Ovary (tissue), 7 donors: ENCODE measurements at regions not wholly inside any gene's neighbourhood (a gene's known extent, or its start where the extent isn't known, plus 50 kb on each side); places are given as distances from the start of the nearest gene placed in this dataset.

Source experiments
- DNase-seq, 5 donors: peaks; one replicate each; pipeline ENCODE4 v3.0.0-alpha.2; 2019 to 2020
- H3K27ac ChIP-seq, 2 donors: fragments of 200-600 bp; one replicate each; pipeline versions ENCODE4 v1.5.1 to v1.8.0; 2019 to 2022
- H3K27me3 ChIP-seq: fragments of 200-600 bp; one replicate; pipeline ENCODE4 v1.8.0; 2022
- H3K36me3 ChIP-seq: fragments of 200-600 bp; sonication (generic); one replicate; pipeline ENCODE4 v1.5.1; 2019
- H3K4me1 ChIP-seq: one replicate; pipeline ENCODE4 v1.8.1; 2013; ENCODE audit warnings: mild to moderate bottlenecking, moderate library complexity; ENCODE audit not compliant: insufficient read depth
- H3K4me3 ChIP-seq: fragments of 200-600 bp; sonication (generic); one replicate; pipeline ENCODE4 v1.5.1; 2017
- H3K9me3 ChIP-seq, 2 donors: fragments of 200-600 bp in 1 of 2; sonication (generic) in 1 of 2; one replicate each; pipeline versions ENCODE4 v1.5.1 to v1.8.1; 2013 to 2019; ENCODE audit warnings: mild to moderate bottlenecking in 1 of 2, moderate library complexity in 1 of 2
- CTCF ChIP-seq, 3 donors: fragments of 450-650 bp in 2 of 3; fragments of 200-600 bp in 1 of 3; IDR thresholded peaks; one replicate each; pipeline versions ENCODE4 v1.5.1 to v1.8.0; 2016 to 2022; ENCODE audit warnings: antibody characterized with exemption in 3 of 3, mild to moderate bottlenecking in 1 of 3
- EP300 ChIP-seq: sonication (generic); formaldehyde crosslinking; IDR thresholded peaks from one replicate; pipeline ENCODE4 v1.6.1; 2017; ENCODE audit warnings: antibody characterized with exemption
- POLR2A ChIP-seq: fragments of 450-650 bp; IDR thresholded peaks from one replicate; pipeline ENCODE4 v1.6.1; 2017; ENCODE audit warnings: antibody characterized with exemption, mild to moderate bottlenecking, moderate library complexity
- WGBS, 3 donors: extraction: QIAGEN DNeasy Blood & Tissue Kit in 1 of 3; methylation state at CpG; one replicate each; pipeline versions ENCODE4 v1.1.5 to v1.1.7; 2013 to 2017; 5-methylcytosine and 5-hydroxymethylcytosine counted together
- intact Hi-C, 4 donors: fragments of 100-400 bp; cut with DNase I; formaldehyde crosslinking; loops; one replicate each; pipeline versions ENCODE4 v1.11.0 to v1.15.1; 2022 to 2023
- donor health status: DM: no; HTN: no; CAD: no; lungs with moderate emphysema.
- donor health status: DM: no; HTN: no; CAD: no.
- donor health status: Bipolar disorder and iron deficiency.
- donor health status: DM: no; HTN: no; CAD: no.
- donor health status: DM: yes; HTN: yes; CAD: no.

- Histone ChIP-seq H3K27me3 (no peaks in the 10 kb centered on the region), H3K4me3 (no peak overlapping the region), H3K4me1 (no peaks in the 10 kb centered on the region), H3K9me3 (no peaks in the 10 kb centered on the region), H3K27ac (no peak overlapping the region), H3K36me3 (no peaks in the 10 kb centered on the region)
- 41 to 65% (median 48%) methylated on average over 3 of the region's 3 CpGs for WGBS, 3 donors
- TF ChIP-seq CTCF (IDR thresholded peaks at IDR 0.05) = no peak
- TF ChIP-seq POLR2A = no peak
- TF ChIP-seq EP300 = no peak
- intact Hi-C loops = no loop called here
- DNase-seq = no peak
These were observed 734.3 kb downstream of the SEMA5A start for GRCh38 chr5:8811581-8811980.

GRCh38 chr5:8813180-8813579 lies 732.7 kb downstream of the SEMA5A start:
- Histone ChIP-seq H3K9me3 (no peaks in the 10 kb centered on the region), H3K27ac (no peak overlapping the region), H3K36me3 (no peaks in the 10 kb centered on the region), H3K4me1 (no peaks in the 10 kb centered on the region), H3K27me3 (no peaks in the 10 kb centered on the region), H3K4me3 (no peak overlapping the region)
- no peak for DNase-seq
- 81 to 86% (median 85%) methylated on average over 3 of the region's 3 CpGs for WGBS, 3 donors
- intact Hi-C loops = no loop called here
- TF ChIP-seq CTCF (IDR thresholded peaks at IDR 0.05) (no peak), EP300 (no peak)

GRCh38 chr5:8814105-8814504 lies 731.8 kb downstream of the SEMA5A start:
- no peak overlapping the region for H3K4me3 ChIP-seq
- H3K9me3 ChIP-seq = no peaks in the 10 kb centered on the region
- H3K4me1 ChIP-seq = no peaks in the 10 kb centered on the region
- H3K27me3 ChIP-seq = no peaks in the 10 kb centered on the region
- no peak overlapping the region for H3K27ac ChIP-seq
- DNase-seq = no peak
- TF ChIP-seq POLR2A (no peak), EP300 (no peak), CTCF (IDR thresholded peaks at IDR 0.05) (no peak)
- no peaks in the 10 kb centered on the region for H3K36me3 ChIP-seq
- intact Hi-C loops = no loop called here

- H3K27me3 ChIP-seq = no peaks in the 10 kb centered on the region
- no peak overlapping the region for H3K4me3 ChIP-seq
- H3K27ac ChIP-seq = no peak overlapping the region
- DNase-seq = no peak
- peaks cover 0 to 6% of the 10 kb centered on the region in 2 donors for H3K9me3 ChIP-seq
- WGBS, 3 donors = 94 to 100% (median 100%) methylated on average over 1 of the region's 1 CpG
- no peaks in the 10 kb centered on the region for H3K36me3 ChIP-seq
- TF ChIP-seq CTCF (IDR thresholded peaks at IDR 0.05) (no peak), POLR2A (no peak), EP300 (no peak)
- no peaks in the 10 kb centered on the region for H3K4me1 ChIP-seq
- intact Hi-C loops = no loop called here
These were observed 721.5 kb downstream of the SEMA5A start for GRCh38 chr5:8824371-8824770.
